Right kidney (tissue), 1 donor: ENCODE measurements at regions not wholly inside any gene's neighbourhood (a gene's known extent, or its start where the extent isn't known, plus 50 kb on each side); places are given as distances from the start of the nearest gene placed in this dataset.

Source experiments
- DNase-seq: peaks from one replicate; pipeline ENCODE4 v3.0.0-alpha.2; 2016

DNA sequence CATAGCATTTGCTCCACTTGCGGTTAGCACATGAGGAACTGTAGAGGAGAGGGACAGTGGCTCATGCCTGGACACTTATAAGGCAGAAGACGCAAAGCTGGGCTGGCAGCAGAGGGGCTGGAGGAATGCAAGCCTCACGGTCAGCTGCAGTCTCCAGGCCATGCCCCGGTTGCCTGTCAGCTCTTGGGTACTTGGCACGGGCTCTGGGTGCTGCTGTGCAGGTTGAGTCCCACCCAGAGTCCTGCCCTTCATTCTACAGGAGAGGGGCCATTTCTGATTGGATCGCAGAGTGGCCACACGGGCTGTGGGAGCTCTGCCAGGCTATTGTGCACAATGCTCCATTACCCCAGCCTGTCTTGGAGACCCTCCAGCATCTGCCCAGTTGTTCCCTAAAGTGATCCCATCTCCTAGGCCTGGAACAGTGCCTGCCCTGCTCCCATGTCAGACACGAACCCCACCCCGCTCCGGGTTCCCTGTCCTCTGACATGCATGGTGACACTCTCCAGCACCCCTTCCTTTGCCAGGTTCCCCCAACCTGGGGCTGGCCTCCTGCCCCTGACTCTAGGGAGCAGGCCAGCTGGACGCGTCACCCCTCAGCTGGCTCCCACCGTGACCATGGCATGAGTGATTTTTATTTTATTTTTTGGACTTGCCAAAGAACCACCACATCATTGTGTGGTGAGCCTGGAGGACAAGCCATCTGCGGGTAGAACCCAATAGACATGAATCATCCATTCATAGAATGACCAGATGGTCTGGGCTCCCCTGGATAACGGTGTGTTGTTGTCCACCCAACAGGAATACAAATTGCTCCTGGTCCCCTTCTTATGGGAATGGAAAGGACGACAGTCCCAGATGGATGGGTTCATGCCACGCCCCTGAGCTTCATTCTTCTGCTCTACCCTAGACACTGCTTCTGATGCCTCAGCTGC is 51.0 kb upstream of the KLF13 start:
- no peak for DNase-seq

DNA sequence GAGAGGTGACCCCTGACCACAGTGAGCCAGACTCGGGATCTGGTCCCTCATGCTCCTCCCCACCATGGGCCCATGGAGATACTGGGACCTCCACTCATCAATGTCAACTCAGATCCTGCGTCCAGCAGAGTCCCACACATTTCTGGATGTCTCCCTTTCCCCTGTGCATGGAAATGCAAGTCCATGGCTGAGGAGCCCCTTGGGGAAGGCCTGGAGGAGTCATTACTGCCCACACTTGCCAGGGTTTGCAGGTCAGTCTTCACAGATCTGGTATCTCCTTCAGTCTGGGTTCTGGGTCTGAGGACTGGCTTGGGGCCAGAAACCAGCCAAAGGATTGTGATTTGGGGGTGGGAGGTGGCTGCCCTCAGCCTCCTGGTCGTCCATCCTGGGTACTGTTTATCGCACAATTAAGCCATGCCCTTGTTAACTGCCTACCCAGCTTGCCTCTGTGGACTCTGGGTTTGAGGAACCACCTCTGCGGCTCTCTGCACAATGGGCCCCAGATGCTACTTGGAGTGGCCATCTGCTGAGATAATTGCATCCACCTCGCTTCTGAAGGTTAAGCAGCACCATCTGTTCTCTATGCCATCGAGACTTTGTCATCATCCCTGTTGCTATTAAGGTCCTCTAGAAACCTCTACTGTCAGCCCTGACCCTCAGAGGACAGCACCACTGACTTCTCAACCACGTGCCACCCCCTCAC is 49.9 kb upstream of the KLF13 start:
- no peak for DNase-seq
